Panc1 (cell line): ENCODE measurements at regions not wholly inside any gene's neighbourhood (a gene's known extent, or its start where the extent isn't known, plus 50 kb on each side); places are given as distances from the start of the nearest gene placed in this dataset.

Experiments used
- ATAC-seq: fragments of 200-7000 bp; cut with Tn5 transposase; 2 replicates; pipeline ENCODE4 v1.9.1; 2020; ENCODE audit warnings: mild to moderate bottlenecking, moderate library complexity
- BruUV-seq: library from RNA; stranded (reverse); fragments of 400-500 nt; replicated peaks from 2 replicates; lab custom pipeline; 2021; lab: Mats Ljungman, UMichigan
- CTCF ChIA-PET: fragments of 300-600 bp; sonication (Branson Sonifier 250); formaldehyde crosslinking; loops from one replicate; lab custom pipeline; 2022; ENCODE audit warnings: antibody characterized with exemption; lab: Charles Lee
- POLR2A ChIA-PET: fragments of 300-600 bp; sonication (Branson Sonifier 250); formaldehyde crosslinking; loops from one replicate; lab custom pipeline; 2022; ENCODE audit warnings: antibody characterized with exemption; lab: Charles Lee
- DNase-seq: peaks from one replicate; pipeline ENCODE4 v3.0.0-alpha.2; 2010; ENCODE audit warnings: low read depth, low spot score
- H3K27ac ChIP-seq: 2 replicates; pipeline ENCODE4 v1.5.1; 2011; ENCODE audit warnings: mild to moderate bottlenecking, low read length, inconsistent platforms
- H3K27me3 ChIP-seq: fragments of 200-500 bp; sonication (Bioruptor generic); 2 replicates; pipeline ENCODE4 v1.6.0; 2014; ENCODE audit warnings: low read length, inconsistent platforms; ENCODE audit not compliant: control insufficient read depth, insufficient read depth
- H3K36me3 ChIP-seq: fragments of 200-500 bp; sonication (Bioruptor generic); 2 replicates; pipeline ENCODE4 v1.5.1; 2014; ENCODE audit warnings: inconsistent platforms, mild to moderate bottlenecking, low read length, moderate library complexity; ENCODE audit not compliant: control insufficient read depth, insufficient read depth
- H3K4me1 ChIP-seq: 2 replicates; pipeline ENCODE4 v1.5.1; 2011; ENCODE audit warnings: inconsistent platforms, mild to moderate bottlenecking, low read length, moderate library complexity; ENCODE audit not compliant: control insufficient read depth, insufficient read depth
- H3K4me3 ChIP-seq, 2 experiments: 2 replicates each; pipeline ENCODE4 v1.5.1; 2011 to 2012; ENCODE audit warnings: low read depth in 2 of 2, low read length in 2 of 2, mild to moderate bottlenecking in 2 of 2, inconsistent platforms in 1 of 2, moderate library complexity in 1 of 2
- H3K9me3 ChIP-seq: fragments of 200-500 bp; sonication (Bioruptor generic); 2 replicates; pipeline ENCODE4 v1.5.1; 2014; ENCODE audit warnings: low read depth, mild to moderate bottlenecking, inconsistent platforms, low read length, moderate library complexity; ENCODE audit not compliant: control insufficient read depth, insufficient read depth
- CTCF ChIP-seq: fragments of 450-650 bp; IDR thresholded peaks from 2 replicates; pipeline ENCODE4 v1.5.1; 2017; ENCODE audit warnings: mild to moderate bottlenecking
- POLR2AphosphoS5 ChIP-seq: IDR thresholded peaks from 2 replicates; pipeline ENCODE4 v1.6.1; 2012; ENCODE audit warnings: mild to moderate bottlenecking, low read depth, low read length, moderate library complexity
- SIN3A ChIP-seq: IDR thresholded peaks from 2 replicates; pipeline ENCODE4 v1.6.1; 2012; ENCODE audit warnings: low read depth, mild to moderate bottlenecking, low read length, moderate library complexity, borderline replicate concordance; ENCODE audit not compliant: insufficient read depth
- TCF7L2 ChIP-seq: IDR thresholded peaks from 2 replicates; pipeline ENCODE4 v1.6.1; 2011; ENCODE audit warnings: mild to moderate bottlenecking, low read depth, low read length, inconsistent platforms
- in situ Hi-C: cut with HindIII; loops from 2 replicates; pipeline ENCODE4 v1.10.0; 2016; ENCODE audit warnings: low sequenced_read_pairs, low pct_unique_long_range_greater_than_20kb
- intact Hi-C: fragments of 100-400 bp; cut with micrococcal nuclease; formaldehyde crosslinking; loops from one replicate; pipeline ENCODE4 v1.10.0; 2022; ENCODE audit not compliant: unreplicated experiment
- TF ChIP-seq, protein P1 (sequence below), 2 experiments: IDR thresholded peaks; 2 replicates each; pipeline ENCODE4 v1.6.1; 2011 to 2012; ENCODE audit warnings: low read depth in 2 of 2, control low read depth in 1 of 2, low read length in 1 of 2, mild to moderate bottlenecking in 1 of 2, moderate library complexity in 1 of 2; ENCODE audit not compliant: insufficient read depth in 1 of 2

DNA sequence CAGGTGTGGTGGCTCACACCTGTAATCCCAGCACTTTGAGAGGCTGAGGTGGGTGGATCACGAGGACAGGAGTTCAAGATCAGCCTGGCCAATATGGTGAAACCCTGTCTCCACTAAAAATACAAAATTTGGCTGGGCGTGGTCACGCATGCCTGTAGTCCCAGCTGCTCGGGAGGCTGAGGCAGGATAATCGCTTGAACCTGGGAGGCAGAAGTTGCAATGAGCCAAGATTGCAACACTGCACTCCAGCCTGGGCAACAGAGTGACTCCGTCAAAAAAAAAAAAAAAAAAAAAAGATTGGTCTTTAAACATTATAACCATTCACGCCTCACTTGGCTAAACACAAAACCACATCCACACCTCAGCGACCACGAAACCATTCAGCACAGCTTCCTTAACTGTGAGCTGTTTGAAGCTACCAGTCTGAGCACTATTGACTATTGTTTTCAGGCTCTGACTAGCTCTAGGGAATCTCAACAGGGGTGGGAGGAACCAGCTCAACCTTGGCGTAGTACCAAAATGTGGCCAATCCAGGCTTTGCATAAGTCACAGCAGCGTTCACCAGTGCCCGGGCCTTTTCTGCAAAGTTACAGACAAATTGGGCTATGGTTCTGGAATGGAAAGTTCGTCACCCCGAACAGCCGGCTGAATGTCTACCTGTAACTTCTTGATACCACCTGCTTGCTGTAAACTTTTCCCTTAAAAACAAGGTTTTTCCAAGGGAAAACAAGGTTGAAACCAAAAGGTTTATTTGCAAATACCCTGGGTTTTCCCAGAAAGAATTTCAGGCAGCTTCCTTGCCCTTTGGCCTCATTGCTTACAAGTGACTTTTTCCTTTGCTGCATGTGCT lies 73.6 kb upstream of the DHX15 start:
- ChIA-PET CTCF (interaction anchor here (0.7 kb wide), 1 partner anchor 187 kb away, joined by 8 read pairs; no protein-coding TSS in a partner anchor), POLR2A (no interaction called here)
- Histone ChIP-seq H3K4me3 (no peak overlapping the region), H3K27ac (no peak overlapping the region), H3K4me1 (no peaks in the 10 kb centered on the region), H3K27me3 (no peaks in the 10 kb centered on the region), H3K36me3 (no peaks in the 10 kb centered on the region), H3K9me3 (no peaks in the 10 kb centered on the region)
- BruUV-seq, result no TSS peak
- peak; percentile 90 for ATAC-seq
- DNase-seq, result no peak
- in situ Hi-C loops, result no loop called here
- TF ChIP-seq SIN3A (no peak), CTCF (no peak), TCF7L2 (no peak), POLR2AphosphoS5 (no peak)
- TF ChIP-seq, protein P1, sequence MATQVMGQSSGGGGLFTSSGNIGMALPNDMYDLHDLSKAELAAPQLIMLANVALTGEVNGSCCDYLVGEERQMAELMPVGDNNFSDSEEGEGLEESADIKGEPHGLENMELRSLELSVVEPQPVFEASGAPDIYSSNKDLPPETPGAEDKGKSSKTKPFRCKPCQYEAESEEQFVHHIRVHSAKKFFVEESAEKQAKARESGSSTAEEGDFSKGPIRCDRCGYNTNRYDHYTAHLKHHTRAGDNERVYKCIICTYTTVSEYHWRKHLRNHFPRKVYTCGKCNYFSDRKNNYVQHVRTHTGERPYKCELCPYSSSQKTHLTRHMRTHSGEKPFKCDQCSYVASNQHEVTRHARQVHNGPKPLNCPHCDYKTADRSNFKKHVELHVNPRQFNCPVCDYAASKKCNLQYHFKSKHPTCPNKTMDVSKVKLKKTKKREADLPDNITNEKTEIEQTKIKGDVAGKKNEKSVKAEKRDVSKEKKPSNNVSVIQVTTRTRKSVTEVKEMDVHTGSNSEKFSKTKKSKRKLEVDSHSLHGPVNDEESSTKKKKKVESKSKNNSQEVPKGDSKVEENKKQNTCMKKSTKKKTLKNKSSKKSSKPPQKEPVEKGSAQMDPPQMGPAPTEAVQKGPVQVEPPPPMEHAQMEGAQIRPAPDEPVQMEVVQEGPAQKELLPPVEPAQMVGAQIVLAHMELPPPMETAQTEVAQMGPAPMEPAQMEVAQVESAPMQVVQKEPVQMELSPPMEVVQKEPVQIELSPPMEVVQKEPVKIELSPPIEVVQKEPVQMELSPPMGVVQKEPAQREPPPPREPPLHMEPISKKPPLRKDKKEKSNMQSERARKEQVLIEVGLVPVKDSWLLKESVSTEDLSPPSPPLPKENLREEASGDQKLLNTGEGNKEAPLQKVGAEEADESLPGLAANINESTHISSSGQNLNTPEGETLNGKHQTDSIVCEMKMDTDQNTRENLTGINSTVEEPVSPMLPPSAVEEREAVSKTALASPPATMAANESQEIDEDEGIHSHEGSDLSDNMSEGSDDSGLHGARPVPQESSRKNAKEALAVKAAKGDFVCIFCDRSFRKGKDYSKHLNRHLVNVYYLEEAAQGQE (IDR thresholded peaks at IDR 0.05; ENCODE audit: insufficient read depth in 1 of 2, low read depth in 2 of 2, low read length in 1 of 2), result no peak
- intact Hi-C loops, result no loop called here

DNA sequence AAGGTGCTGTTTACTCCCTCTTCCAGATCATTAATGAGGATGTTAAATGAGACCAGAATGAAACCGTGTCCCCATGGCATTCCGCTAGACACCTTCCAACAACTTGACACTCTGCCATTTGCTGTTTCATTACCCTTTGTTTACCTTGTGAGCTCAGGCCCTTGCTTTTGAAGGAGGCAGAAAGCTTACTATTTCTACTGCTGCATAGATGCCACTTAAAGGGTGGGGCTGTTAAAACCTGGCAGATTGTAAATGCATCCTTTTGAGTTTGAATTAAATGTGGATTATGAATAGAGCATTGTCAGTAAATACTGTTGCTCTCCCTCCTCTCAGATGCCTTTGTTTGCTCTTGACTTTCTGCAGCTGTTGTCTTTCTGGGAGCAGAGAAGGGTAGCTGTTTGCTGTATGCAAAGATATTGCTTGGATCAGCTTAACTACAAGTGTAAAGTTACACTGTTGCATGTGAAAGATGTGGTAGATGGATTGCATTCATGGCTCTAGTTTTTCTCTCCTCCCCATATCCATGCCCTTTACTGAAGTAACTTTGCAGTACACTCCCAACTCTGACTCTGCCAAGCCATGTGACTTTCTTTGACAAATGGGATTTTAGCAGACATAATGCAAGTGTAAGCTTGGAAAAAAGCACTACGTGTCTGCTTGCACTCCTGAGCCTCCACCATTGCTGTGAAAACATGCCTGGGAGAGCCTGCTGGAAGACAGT lies 75.0 kb upstream of the DHX15 start:
- Histone ChIP-seq H3K4me3 (no peak overlapping the region), H3K27me3 (no peaks in the 10 kb centered on the region), H3K9me3 (no peaks in the 10 kb centered on the region), H3K4me1 (no peaks in the 10 kb centered on the region), H3K27ac (no peak overlapping the region), H3K36me3 (no peaks in the 10 kb centered on the region)
- DNase-seq (no peak), ATAC-seq (0 out of 2 replicates have a peak, but pooled peaks have one; percentile 21)
- no TSS peak for BruUV-seq
- in situ Hi-C loops (no loop called here), intact Hi-C loops (no loop called here)
- ChIA-PET CTCF (no interaction called here), POLR2A (no interaction called here)
- TF ChIP-seq POLR2AphosphoS5 (no peak), CTCF (no peak), TCF7L2 (no peak), SIN3A (no peak)
- TF ChIP-seq, protein P1 (IDR thresholded peaks at IDR 0.05; ENCODE audit: insufficient read depth in 1 of 2, low read depth in 2 of 2, low read length in 1 of 2), result no peak
